HL-60 (cell line): ENCODE measurements at regions not wholly inside any gene's neighbourhood (a gene's known extent, or its start where the extent isn't known, plus 50 kb on each side); places are given as distances from the start of the nearest gene placed in this dataset.

Source experiments
- DNase-seq, 2 experiments: peaks; one replicate each; pipeline ENCODE4 v3.0.0-alpha.2; 2010 to 2020; ENCODE audit warnings: low read depth in 1 of 2, low spot score in 1 of 2
- H3K27ac ChIP-seq: fragments of 250-450 bp; sonication (Bioruptor Pico); replicated peaks from 2 replicates; pipeline ENCODE4 v1.5.1; 2020; ENCODE audit warnings: mild to moderate bottlenecking, moderate library complexity
- H3K27me3 ChIP-seq: fragments of 250-450 bp; sonication (Bioruptor Pico); 2 replicates; pipeline ENCODE4 v1.5.1; 2021; ENCODE audit warnings: mild to moderate bottlenecking, moderate library complexity; ENCODE audit not compliant: insufficient read depth, poor library complexity, severe bottlenecking
- H3K4me3 ChIP-seq: replicated peaks from 2 replicates; pipeline ENCODE4 v1.5.1; 2011; ENCODE audit warnings: mild to moderate bottlenecking, control low read depth, low read length; ENCODE audit not compliant: insufficient read depth
- CTCF ChIP-seq: IDR thresholded peaks from one replicate; pipeline ENCODE4 v1.5.1; 2011; ENCODE audit warnings: low read length, control low read depth, inconsistent platforms; ENCODE audit not compliant: insufficient read depth
- GABPA ChIP-seq: IDR thresholded peaks from 2 replicates; pipeline ENCODE4 v1.6.1; 2012; ENCODE audit warnings: low read depth
- POLR2AphosphoS5 ChIP-seq: IDR thresholded peaks from 2 replicates; pipeline ENCODE4 v1.6.1; 2012; ENCODE audit warnings: low read depth
- SPI1 ChIP-seq: IDR thresholded peaks from 2 replicates; pipeline ENCODE4 v1.6.1; 2012; ENCODE audit warnings: low read depth, mild to moderate bottlenecking, borderline replicate concordance
- TF ChIP-seq, protein P1 (sequence below): IDR thresholded peaks from 2 replicates; pipeline ENCODE4 v1.6.1; 2012; ENCODE audit warnings: low read depth; ENCODE audit not compliant: insufficient replicate concordance

DNA sequence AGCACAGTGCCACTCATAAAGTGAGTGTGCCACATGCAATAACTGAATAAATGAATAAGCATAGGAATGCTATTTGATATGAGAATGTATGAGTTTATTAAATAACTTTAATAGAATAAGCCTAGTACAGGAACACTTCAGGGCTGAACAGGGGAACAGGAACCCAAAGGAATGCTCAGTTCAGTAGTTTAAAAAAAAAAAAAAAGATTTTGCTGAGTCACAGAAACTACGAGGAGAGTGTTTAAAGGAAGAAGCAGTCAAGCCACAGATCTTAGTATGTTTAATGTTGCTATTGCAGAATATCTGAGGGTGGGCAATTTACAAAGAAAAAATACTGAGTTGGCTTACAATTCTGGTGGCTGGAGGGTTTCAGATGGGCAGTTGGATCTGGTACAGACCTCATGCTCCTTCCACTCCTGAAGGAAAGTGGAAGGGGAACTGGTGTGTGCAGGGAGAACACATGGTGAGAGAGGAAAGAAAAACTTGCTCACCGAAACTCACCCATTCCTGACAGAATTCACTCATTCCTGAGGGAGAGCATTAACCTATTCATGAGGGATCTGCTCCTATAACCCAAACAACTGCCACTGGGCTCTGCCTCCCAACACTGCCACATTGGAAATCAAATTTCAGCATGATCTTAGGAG, 880.3 kb upstream of the MGAT4C start:
- H3K27me3 ChIP-seq: no peaks in the 10 kb centered on the region
- no peak overlapping the region for H3K27ac ChIP-seq
- no peak for DNase-seq
- TF ChIP-seq CTCF (no peak), GABPA (no peak), SPI1 (no peak), POLR2AphosphoS5 (no peak)
- TF ChIP-seq, protein P1, sequence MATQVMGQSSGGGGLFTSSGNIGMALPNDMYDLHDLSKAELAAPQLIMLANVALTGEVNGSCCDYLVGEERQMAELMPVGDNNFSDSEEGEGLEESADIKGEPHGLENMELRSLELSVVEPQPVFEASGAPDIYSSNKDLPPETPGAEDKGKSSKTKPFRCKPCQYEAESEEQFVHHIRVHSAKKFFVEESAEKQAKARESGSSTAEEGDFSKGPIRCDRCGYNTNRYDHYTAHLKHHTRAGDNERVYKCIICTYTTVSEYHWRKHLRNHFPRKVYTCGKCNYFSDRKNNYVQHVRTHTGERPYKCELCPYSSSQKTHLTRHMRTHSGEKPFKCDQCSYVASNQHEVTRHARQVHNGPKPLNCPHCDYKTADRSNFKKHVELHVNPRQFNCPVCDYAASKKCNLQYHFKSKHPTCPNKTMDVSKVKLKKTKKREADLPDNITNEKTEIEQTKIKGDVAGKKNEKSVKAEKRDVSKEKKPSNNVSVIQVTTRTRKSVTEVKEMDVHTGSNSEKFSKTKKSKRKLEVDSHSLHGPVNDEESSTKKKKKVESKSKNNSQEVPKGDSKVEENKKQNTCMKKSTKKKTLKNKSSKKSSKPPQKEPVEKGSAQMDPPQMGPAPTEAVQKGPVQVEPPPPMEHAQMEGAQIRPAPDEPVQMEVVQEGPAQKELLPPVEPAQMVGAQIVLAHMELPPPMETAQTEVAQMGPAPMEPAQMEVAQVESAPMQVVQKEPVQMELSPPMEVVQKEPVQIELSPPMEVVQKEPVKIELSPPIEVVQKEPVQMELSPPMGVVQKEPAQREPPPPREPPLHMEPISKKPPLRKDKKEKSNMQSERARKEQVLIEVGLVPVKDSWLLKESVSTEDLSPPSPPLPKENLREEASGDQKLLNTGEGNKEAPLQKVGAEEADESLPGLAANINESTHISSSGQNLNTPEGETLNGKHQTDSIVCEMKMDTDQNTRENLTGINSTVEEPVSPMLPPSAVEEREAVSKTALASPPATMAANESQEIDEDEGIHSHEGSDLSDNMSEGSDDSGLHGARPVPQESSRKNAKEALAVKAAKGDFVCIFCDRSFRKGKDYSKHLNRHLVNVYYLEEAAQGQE: no peak
- H3K4me3 ChIP-seq: no peak overlapping the region

GRCh38 chr12:87127272-87127671, 871.1 kb upstream of the MGAT4C start:
- Histone ChIP-seq H3K27me3 (no peaks in the 10 kb centered on the region), H3K27ac (no peak overlapping the region), H3K4me3 (no peak overlapping the region)
- TF ChIP-seq SPI1 (no peak), POLR2AphosphoS5 (no peak), GABPA (no peak), CTCF (no peak)
- TF ChIP-seq, protein P1: no peak
- DNase-seq: no peak

GRCh38 chr12:87121896-87122295, 865.7 kb upstream of the MGAT4C start:
- no peak overlapping the region for H3K27ac ChIP-seq
- H3K27me3 ChIP-seq: no peaks in the 10 kb centered on the region
- no peak for DNase-seq
- no peak overlapping the region for H3K4me3 ChIP-seq
- TF ChIP-seq SPI1 (no peak), GABPA (no peak), POLR2AphosphoS5 (no peak), CTCF (no peak)
- TF ChIP-seq, protein P1: no peak
